CD1c-positive myeloid dendritic cell (primary cell): ENCODE measurements at regions not wholly inside any gene's neighbourhood (a gene's known extent, or its start where the extent isn't known, plus 50 kb on each side); places are given as distances from the start of the nearest gene placed in this dataset.

ENCODE experiments used
- DNase-seq: peaks from one replicate; pipeline ENCODE4 v3.0.0-alpha.2; 2016; ENCODE audit errors: extremely low spot score

- no peak for DNase-seq
Observed at GRCh38 chr16:51907680-51908079, 639.3 kb downstream of the TOX3 start.

GRCh38 chr16:51900221-51900780, 646.6 kb downstream of the TOX3 start:
- DNase-seq: no peak

GRCh38 chr16:51898872-51899271, 648.1 kb downstream of the TOX3 start:
- no peak for DNase-seq

- DNase-seq: no peak
Observed at GRCh38 chr16:51896013-51896412, 650.9 kb downstream of the TOX3 start.

GRCh38 chr16:51892293-51893007, 654.5 kb downstream of the TOX3 start:
- DNase-seq: no peak

- DNase-seq: no peak
Observed at GRCh38 chr16:51888534-51888933, 658.4 kb downstream of the TOX3 start.

- DNase-seq: no peak
Observed at GRCh38 chr16:51888016-51888415, 658.9 kb downstream of the TOX3 start.

- no peak for DNase-seq
Observed at GRCh38 chr16:51886456-51886855, 660.5 kb downstream of the TOX3 start.

GRCh38 chr16:51884773-51885172, 662.2 kb downstream of the TOX3 start:
- no peak for DNase-seq

GRCh38 chr16:51881731-51882130, 665.2 kb downstream of the TOX3 start:
- no peak for DNase-seq

GRCh38 chr16:51880776-51881175, 666.2 kb downstream of the TOX3 start:
- DNase-seq: no peak

- no peak for DNase-seq
Observed at GRCh38 chr16:51877686-51878085, 669.3 kb downstream of the TOX3 start.

- no peak for DNase-seq
Observed at GRCh38 chr16:51876934-51877333, 670.0 kb downstream of the TOX3 start.

GRCh38 chr16:51876601-51876875, 670.4 kb downstream of the TOX3 start:
- no peak for DNase-seq

- no peak for DNase-seq
Observed at GRCh38 chr16:51875834-51876600, 670.9 kb downstream of the TOX3 start.

- no peak for DNase-seq
Observed at GRCh38 chr16:51872524-51872923, 674.4 kb downstream of the TOX3 start.

- DNase-seq: no peak
Observed at GRCh38 chr16:51870296-51870854, 676.6 kb downstream of the TOX3 start.

GRCh38 chr16:51869176-51869575, 677.8 kb downstream of the TOX3 start:
- no peak for DNase-seq

GRCh38 chr16:51868631-51869030, 678.3 kb downstream of the TOX3 start:
- no peak for DNase-seq

- DNase-seq: no peak
Observed at GRCh38 chr16:51867386-51868065, 679.4 kb downstream of the TOX3 start.

GRCh38 chr16:51864575-51864974, 682.4 kb downstream of the TOX3 start:
- DNase-seq: no peak

GRCh38 chr16:51854401-51854951, 692.5 kb downstream of the TOX3 start:
- DNase-seq: no peak
